HG02885 (cell line): ENCODE measurements at regions not wholly inside any gene's neighbourhood (a gene's known extent, or its start where the extent isn't known, plus 50 kb on each side); places are given as distances from the start of the nearest gene placed in this dataset.

Experiments used
- ATAC-seq: cut with Tn5 transposase; IDR thresholded peaks from one replicate; pipeline ENCODE4 v1.9.1; 2021; ENCODE audit warnings: mild to moderate bottlenecking; ENCODE audit not compliant: unreplicated experiment, poor library complexity

GRCh38 chr11:116603728-116604323 lies 169.0 kb downstream of the BUD13 start:
- ATAC-seq, result no peak

DNA sequence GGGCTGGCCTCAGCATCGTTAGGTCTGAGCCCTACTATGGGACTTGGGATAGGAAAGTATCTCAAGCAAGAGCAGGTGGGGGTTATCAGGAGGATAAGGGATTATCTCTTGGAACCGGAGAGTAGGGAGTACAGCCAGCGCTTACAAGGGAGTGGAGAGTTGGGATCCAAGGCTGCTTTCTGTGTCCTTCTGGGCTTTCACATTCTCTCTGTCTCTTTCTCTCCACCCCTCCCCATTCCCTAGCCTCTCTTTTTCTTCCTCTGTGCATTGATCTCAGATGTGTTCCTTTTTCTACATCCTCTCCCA lies 170.2 kb downstream of the BUD13 start:
- no peak for ATAC-seq

GRCh38 chr11:116601814-116602636 lies 170.8 kb downstream of the BUD13 start:
- no peak for ATAC-seq

- no peak for ATAC-seq
These were observed 171.9 kb downstream of the BUD13 start for GRCh38 chr11:116600930-116601329.

GRCh38 chr11:116598556-116598955 lies 174.2 kb downstream of the BUD13 start:
- ATAC-seq, result no peak

GRCh38 chr11:116598036-116598435 lies 174.8 kb downstream of the BUD13 start:
- ATAC-seq, result no peak

- ATAC-seq, result no peak
These were observed 176.2 kb downstream of the BUD13 start for GRCh38 chr11:116596346-116597260.

DNA sequence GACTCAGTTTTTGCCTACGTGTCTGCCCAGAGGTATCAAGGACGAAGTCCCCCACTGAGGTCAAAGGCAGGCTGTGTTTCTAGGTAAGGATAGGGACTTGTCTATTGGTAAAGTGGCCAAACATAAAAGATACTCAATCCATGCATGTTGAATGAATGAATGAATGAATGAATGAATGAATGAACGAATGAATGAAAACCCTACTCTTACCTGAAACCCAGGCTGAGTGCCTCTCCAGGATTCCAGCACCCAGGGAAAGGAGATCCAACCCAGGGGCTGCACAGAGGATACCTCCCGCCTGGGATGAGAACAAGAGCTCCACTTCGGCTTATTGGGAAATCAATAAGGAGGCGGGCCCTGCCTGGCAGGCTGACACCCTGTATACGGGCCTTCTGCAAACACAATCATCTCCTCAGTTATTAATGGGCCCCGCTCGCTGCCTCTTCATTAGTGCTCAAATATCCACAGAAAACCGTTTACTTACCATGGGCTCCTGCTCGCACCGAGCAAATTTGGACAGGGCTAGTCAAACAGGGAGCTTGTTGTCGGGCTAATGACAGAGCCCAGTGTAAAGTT lies 177.4 kb downstream of the BUD13 start:
- ATAC-seq, result no peak

GRCh38 chr11:116590844-116591570 lies 181.8 kb downstream of the BUD13 start:
- no peak for ATAC-seq

- ATAC-seq, result no peak
These were observed 183.4 kb downstream of the BUD13 start for GRCh38 chr11:116589402-116589801.

DNA sequence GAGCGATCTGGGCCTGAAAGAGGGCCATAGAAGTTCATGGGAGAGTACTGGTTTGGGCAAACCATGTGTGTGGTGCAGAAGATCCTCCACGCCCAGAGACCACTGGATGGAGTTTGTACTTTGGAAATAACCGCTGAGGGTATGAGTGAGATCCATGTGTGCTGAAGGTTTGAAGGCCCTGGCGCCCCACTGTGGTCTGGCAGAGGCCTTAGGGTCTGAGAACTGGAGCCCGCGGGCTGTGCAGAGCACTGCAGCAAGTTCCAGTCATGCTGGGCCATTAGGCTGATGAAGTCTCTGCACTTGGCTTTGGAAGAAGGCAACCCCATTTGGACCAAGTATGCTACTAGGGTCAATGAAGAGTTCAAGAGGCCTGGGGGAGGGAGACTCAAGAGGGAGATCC lies 186.4 kb downstream of the BUD13 start:
- ATAC-seq, result no peak

DNA sequence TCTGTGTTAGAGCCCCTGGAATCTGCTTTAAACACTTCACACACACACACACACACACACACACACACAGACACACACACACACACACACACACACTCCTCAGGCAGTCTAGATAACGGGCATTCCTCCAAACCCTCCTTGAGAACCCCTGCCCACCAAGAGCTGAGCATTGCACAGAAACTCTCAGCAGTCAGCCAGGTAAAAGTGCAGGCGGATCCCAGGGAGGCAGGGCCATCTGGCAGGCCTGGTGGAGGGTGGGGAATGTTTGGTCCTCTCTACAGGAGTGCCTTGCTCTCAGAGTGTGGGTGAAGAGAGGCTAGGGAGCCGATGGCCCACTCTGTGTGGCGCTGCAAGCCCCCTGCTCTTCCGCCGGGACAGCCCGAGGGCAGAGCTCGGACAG lies 190.2 kb downstream of the BUD13 start:
- ATAC-seq, result no peak

DNA sequence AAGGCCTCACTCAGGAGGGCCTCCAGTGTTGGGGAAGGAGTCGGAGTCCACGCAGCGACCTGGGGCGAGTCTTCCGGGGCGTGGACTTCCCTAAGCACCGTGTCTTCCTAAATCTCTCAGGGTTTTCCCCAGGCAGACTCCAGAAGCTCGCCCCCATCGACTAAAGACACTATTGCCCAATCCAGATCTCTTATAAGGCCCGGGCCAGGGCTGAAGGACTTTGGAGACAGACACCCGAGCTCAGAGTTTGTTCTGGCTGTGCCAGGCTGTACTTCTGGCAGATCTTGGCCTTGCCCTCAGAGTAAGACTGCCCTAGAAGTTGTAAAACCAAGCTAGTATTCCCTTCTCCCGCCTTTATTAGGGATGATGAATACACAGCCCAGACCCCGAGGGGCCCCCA lies 191.4 kb downstream of the BUD13 start:
- no peak for ATAC-seq

GRCh38 chr11:116580799-116581198 lies 192.0 kb downstream of the BUD13 start:
- no peak for ATAC-seq

DNA sequence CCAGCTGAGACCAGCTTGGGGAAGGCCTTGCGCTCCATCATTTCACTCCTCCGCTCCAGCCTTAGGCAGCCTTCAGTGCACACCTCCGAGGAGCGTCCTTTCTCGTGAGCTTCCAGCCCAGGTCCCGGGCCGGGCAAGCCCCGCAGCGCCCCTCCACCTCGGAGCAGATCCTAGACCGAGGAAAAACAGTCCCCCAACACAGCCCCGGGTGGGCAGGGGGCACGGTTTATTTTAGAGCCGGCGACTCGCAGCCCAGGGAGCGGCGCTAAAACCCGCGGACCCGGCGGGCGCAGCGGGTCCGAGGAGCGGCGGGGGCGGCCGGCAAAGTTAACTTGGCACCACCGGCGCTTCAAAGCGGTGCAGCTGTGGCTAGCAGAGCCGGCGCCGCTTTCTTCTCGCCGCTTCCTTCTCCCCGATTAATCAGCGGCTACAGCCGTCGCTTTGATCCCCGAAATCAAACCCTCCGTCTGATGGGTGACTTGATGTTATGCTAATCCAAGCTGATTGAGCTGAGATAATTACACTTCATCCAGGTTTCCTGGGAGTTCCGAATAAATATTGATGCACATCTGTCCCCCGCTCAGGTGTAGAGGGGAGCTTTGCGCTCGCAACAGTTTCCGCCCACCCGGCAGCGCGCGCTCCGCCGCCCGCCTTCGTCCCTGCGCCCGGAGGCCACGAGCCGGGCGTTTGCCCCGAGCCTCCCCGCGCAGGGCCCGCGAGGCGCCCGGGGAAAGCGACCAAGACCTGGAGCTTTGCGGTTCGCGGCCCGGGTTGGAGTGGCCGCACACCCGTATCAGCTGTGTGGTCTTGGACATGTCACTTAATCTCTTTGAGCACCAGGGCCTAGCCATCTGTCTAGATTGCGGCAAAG lies 192.7 kb downstream of the BUD13 start:
- no peak for ATAC-seq

DNA sequence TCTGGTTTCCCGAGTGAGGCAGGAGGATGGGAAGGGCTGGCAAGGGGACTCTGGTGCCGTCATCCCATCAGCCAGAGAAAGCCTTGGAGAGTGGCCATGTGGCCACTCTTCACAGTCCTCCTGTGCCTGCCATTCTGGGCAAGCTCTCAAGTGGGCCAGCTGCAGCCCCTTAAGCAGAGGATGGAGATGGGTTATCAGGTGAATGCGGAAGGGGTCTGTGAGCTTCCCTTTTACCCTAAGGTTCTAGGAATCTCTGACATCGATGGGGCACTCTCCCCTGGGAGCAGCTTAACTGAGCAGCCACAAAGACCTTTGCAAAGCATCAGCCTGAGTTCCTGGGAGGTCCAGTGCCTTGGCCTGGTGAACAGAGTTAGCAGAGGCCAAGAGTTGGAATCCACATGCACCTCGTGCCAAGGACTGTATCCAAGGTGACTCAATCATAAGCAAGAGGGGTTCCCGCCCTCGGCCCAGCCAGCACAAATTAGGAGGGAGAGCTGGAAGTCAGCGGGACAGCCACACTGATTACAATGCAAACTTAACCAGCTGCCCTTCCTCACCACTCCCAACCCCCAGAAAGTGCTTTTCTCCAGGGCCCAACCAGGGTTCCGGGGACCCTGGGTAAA lies 193.6 kb downstream of the BUD13 start:
- ATAC-seq, result no peak

- no peak for ATAC-seq
These were observed 194.8 kb downstream of the BUD13 start for GRCh38 chr11:116577956-116578355.

DNA sequence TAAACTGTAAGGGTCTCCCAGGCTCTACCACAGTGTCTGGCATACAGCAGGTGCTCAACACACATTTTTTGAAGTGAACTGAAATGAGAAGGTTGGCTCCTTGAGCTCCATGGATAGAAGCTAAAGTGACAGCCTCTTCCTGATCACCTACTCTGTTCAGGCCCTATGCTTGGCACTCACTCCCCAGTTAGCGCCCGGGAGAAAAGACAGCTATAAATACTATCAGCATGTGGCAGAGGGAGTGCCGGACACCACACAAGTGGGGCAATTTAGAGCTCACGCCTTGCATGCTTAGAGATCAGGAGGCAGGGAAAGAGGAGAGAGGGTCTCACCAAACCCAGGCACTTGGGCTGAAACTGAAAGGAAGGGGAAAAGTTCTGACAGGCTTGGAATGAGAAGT lies 195.5 kb downstream of the BUD13 start:
- no peak for ATAC-seq

- no peak for ATAC-seq
These were observed 196.3 kb downstream of the BUD13 start for GRCh38 chr11:116576526-116576925.
